Panc1 (cell line): ENCODE measurements at regions not wholly inside any gene's neighbourhood (a gene's known extent, or its start where the extent isn't known, plus 50 kb on each side); places are given as distances from the start of the nearest gene placed in this dataset.

Source experiments
- ATAC-seq: fragments of 200-7000 bp; cut with Tn5 transposase; 2 replicates; pipeline ENCODE4 v1.9.1; 2020; ENCODE audit warnings: mild to moderate bottlenecking, moderate library complexity
- BruUV-seq: library from RNA; stranded (reverse); fragments of 400-500 nt; replicated peaks from 2 replicates; lab custom pipeline; 2021; lab: Mats Ljungman, UMichigan
- CTCF ChIA-PET: fragments of 300-600 bp; sonication (Branson Sonifier 250); formaldehyde crosslinking; loops from one replicate; lab custom pipeline; 2022; ENCODE audit warnings: antibody characterized with exemption; lab: Charles Lee
- POLR2A ChIA-PET: fragments of 300-600 bp; sonication (Branson Sonifier 250); formaldehyde crosslinking; loops from one replicate; lab custom pipeline; 2022; ENCODE audit warnings: antibody characterized with exemption; lab: Charles Lee
- DNase-seq: peaks from one replicate; pipeline ENCODE4 v3.0.0-alpha.2; 2010; ENCODE audit warnings: low read depth, low spot score
- H3K27ac ChIP-seq: 2 replicates; pipeline ENCODE4 v1.5.1; 2011; ENCODE audit warnings: mild to moderate bottlenecking, low read length, inconsistent platforms
- H3K27me3 ChIP-seq: fragments of 200-500 bp; sonication (Bioruptor generic); 2 replicates; pipeline ENCODE4 v1.6.0; 2014; ENCODE audit warnings: low read length, inconsistent platforms; ENCODE audit not compliant: control insufficient read depth, insufficient read depth
- H3K36me3 ChIP-seq: fragments of 200-500 bp; sonication (Bioruptor generic); 2 replicates; pipeline ENCODE4 v1.5.1; 2014; ENCODE audit warnings: inconsistent platforms, mild to moderate bottlenecking, low read length, moderate library complexity; ENCODE audit not compliant: control insufficient read depth, insufficient read depth
- H3K4me1 ChIP-seq: 2 replicates; pipeline ENCODE4 v1.5.1; 2011; ENCODE audit warnings: inconsistent platforms, mild to moderate bottlenecking, low read length, moderate library complexity; ENCODE audit not compliant: control insufficient read depth, insufficient read depth
- H3K4me3 ChIP-seq, 2 experiments: 2 replicates each; pipeline ENCODE4 v1.5.1; 2011 to 2012; ENCODE audit warnings: low read depth in 2 of 2, low read length in 2 of 2, mild to moderate bottlenecking in 2 of 2, inconsistent platforms in 1 of 2, moderate library complexity in 1 of 2
- H3K9me3 ChIP-seq: fragments of 200-500 bp; sonication (Bioruptor generic); 2 replicates; pipeline ENCODE4 v1.5.1; 2014; ENCODE audit warnings: low read depth, mild to moderate bottlenecking, inconsistent platforms, low read length, moderate library complexity; ENCODE audit not compliant: control insufficient read depth, insufficient read depth
- CTCF ChIP-seq: fragments of 450-650 bp; IDR thresholded peaks from 2 replicates; pipeline ENCODE4 v1.5.1; 2017; ENCODE audit warnings: mild to moderate bottlenecking
- POLR2AphosphoS5 ChIP-seq: IDR thresholded peaks from 2 replicates; pipeline ENCODE4 v1.6.1; 2012; ENCODE audit warnings: mild to moderate bottlenecking, low read depth, low read length, moderate library complexity
- SIN3A ChIP-seq: IDR thresholded peaks from 2 replicates; pipeline ENCODE4 v1.6.1; 2012; ENCODE audit warnings: low read depth, mild to moderate bottlenecking, low read length, moderate library complexity, borderline replicate concordance; ENCODE audit not compliant: insufficient read depth
- TCF7L2 ChIP-seq: IDR thresholded peaks from 2 replicates; pipeline ENCODE4 v1.6.1; 2011; ENCODE audit warnings: mild to moderate bottlenecking, low read depth, low read length, inconsistent platforms
- in situ Hi-C: cut with HindIII; loops from 2 replicates; pipeline ENCODE4 v1.10.0; 2016; ENCODE audit warnings: low sequenced_read_pairs, low pct_unique_long_range_greater_than_20kb
- intact Hi-C: fragments of 100-400 bp; cut with micrococcal nuclease; formaldehyde crosslinking; loops from one replicate; pipeline ENCODE4 v1.10.0; 2022; ENCODE audit not compliant: unreplicated experiment
- TF ChIP-seq, protein P1 (sequence below), 2 experiments: IDR thresholded peaks; 2 replicates each; pipeline ENCODE4 v1.6.1; 2011 to 2012; ENCODE audit warnings: low read depth in 2 of 2, control low read depth in 1 of 2, low read length in 1 of 2, mild to moderate bottlenecking in 1 of 2, moderate library complexity in 1 of 2; ENCODE audit not compliant: insufficient read depth in 1 of 2

DNA sequence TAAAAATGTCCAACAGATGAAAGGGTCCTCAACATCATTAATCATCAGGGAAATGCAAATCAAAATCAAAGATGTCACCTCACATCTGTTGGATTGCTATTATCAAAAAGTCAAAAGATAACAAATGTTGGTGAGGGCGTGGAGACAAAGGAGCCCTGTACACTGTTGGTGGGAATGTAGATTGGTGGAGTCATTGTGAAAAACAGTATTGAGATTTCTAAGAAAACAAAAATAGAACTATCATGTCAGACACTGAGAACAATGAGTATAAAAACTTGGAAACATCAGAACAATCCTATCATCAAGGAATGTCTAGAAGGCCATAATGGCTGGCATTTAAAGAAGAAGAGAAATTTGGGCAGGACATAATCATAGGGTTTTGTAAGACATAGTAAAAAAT, 209.2 kb upstream of the PTGFR start:
- no TSS peak for BruUV-seq
- CTCF ChIA-PET, result no interaction called here

GRCh38 chr1:78283691-78284090, 207.1 kb upstream of the PTGFR start:
- no peaks in the 10 kb centered on the region for H3K36me3 ChIP-seq

More for the DNA sequence above, 209.2 kb upstream of the PTGFR start:
- intact Hi-C loops, result no loop called here
- ATAC-seq, result no peak
- Histone ChIP-seq H3K36me3 (no peaks in the 10 kb centered on the region), H3K4me3 (no peak overlapping the region), H3K27me3 (no peaks in the 10 kb centered on the region), H3K27ac (no peak overlapping the region), H3K9me3 (no peaks in the 10 kb centered on the region), H3K4me1 (no peaks in the 10 kb centered on the region)
- in situ Hi-C loops, result no loop called here
- TF ChIP-seq, protein P1, sequence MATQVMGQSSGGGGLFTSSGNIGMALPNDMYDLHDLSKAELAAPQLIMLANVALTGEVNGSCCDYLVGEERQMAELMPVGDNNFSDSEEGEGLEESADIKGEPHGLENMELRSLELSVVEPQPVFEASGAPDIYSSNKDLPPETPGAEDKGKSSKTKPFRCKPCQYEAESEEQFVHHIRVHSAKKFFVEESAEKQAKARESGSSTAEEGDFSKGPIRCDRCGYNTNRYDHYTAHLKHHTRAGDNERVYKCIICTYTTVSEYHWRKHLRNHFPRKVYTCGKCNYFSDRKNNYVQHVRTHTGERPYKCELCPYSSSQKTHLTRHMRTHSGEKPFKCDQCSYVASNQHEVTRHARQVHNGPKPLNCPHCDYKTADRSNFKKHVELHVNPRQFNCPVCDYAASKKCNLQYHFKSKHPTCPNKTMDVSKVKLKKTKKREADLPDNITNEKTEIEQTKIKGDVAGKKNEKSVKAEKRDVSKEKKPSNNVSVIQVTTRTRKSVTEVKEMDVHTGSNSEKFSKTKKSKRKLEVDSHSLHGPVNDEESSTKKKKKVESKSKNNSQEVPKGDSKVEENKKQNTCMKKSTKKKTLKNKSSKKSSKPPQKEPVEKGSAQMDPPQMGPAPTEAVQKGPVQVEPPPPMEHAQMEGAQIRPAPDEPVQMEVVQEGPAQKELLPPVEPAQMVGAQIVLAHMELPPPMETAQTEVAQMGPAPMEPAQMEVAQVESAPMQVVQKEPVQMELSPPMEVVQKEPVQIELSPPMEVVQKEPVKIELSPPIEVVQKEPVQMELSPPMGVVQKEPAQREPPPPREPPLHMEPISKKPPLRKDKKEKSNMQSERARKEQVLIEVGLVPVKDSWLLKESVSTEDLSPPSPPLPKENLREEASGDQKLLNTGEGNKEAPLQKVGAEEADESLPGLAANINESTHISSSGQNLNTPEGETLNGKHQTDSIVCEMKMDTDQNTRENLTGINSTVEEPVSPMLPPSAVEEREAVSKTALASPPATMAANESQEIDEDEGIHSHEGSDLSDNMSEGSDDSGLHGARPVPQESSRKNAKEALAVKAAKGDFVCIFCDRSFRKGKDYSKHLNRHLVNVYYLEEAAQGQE (IDR thresholded peaks at IDR 0.05; ENCODE audit: insufficient read depth in 1 of 2, low read depth in 2 of 2, low read length in 1 of 2), result no peak
- no peak for TF ChIP-seq CTCF
- no peak for TF ChIP-seq TCF7L2
- TF ChIP-seq POLR2AphosphoS5, result no peak
- no peak for TF ChIP-seq SIN3A
- no peak for DNase-seq
- POLR2A ChIA-PET, result no interaction called here

More at GRCh38 chr1:78283691-78284090, 207.1 kb upstream of the PTGFR start:
- ATAC-seq (no peak), DNase-seq (no peak)
- Histone ChIP-seq H3K27ac (no peak overlapping the region), H3K27me3 (no peaks in the 10 kb centered on the region), H3K9me3 (no peaks in the 10 kb centered on the region), H3K4me3 (no peak overlapping the region), H3K4me1 (no peaks in the 10 kb centered on the region)
- BruUV-seq, result no TSS peak
- in situ Hi-C loops (no loop called here), intact Hi-C loops (no loop called here)
- TF ChIP-seq, protein P1 (IDR thresholded peaks at IDR 0.05; ENCODE audit: insufficient read depth in 1 of 2, low read depth in 2 of 2, low read length in 1 of 2), result no peak
- TF ChIP-seq SIN3A (no peak), CTCF (no peak), TCF7L2 (no peak), POLR2AphosphoS5 (no peak)
- ChIA-PET CTCF (no interaction called here), POLR2A (no interaction called here)
